ENCODE measurements at regions not wholly inside any gene's neighbourhood (a gene's known extent, or its start where the extent isn't known, plus 50 kb on each side); places are given as distances from the start of the nearest gene placed in this dataset.
"Not testable (repeated sequence)": the region's sequence is repeated elsewhere in the genome, so short reads cannot be mapped to it uniquely, and the experiment has no call there.

DNA sequence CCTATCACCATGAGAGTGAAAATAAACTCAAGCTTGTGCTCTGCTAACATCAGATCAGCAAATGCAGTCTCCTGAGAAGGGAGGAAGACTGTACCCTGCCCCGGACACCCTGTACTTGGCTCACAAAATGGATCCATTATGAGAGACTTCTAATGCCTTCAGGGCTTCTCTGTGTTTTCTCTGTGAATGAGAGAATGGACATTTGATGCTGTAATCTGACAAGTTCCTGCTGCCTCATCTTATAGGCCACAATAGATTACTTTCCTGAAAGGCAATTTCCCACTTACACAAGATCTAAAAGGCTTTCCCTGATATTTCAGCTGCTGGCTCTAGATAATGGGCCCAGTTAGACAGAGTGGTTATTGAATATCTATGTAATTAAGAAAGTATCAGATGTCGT is 117.2 kb downstream of the OTOR start:
- Histone ChIP-seq H3F3A (ENCODE audit: insufficient read depth, low read length, poor library complexity, severe bottlenecking) (no peaks in the 10 kb centered on the region), H3K9ac (ENCODE audit: low read length) (no peak overlapping the region), H3K36me3 (ENCODE audit: insufficient read depth, low read length) (no peaks in the 10 kb centered on the region), H3K4me3 (ENCODE audit: low read length) (no peak overlapping the region), H3K27ac (ENCODE audit: low read length) (peak overlapping the region; percentile 2), H3K9me3 (ENCODE audit: low read length) (no peaks in the 10 kb centered on the region), H4K20me1 (ENCODE audit: insufficient read depth) (no peaks in the 10 kb centered on the region), H3K27me3 (ENCODE audit: insufficient read depth, low read depth, low read length) (no peaks in the 10 kb centered on the region), H3K4me2 (ENCODE audit: low read length) (no peak overlapping the region), H3K79me2 (replicated peaks; ENCODE audit: insufficient read depth, low read length) (no peaks in the 10 kb centered on the region), H3K9me2 (ENCODE audit: insufficient read depth, low read length) (no peaks in the 10 kb centered on the region), H2AFZ (ENCODE audit: low read depth, low read length) (no peak overlapping the region)
- TF ChIP-seq, protein P1, sequence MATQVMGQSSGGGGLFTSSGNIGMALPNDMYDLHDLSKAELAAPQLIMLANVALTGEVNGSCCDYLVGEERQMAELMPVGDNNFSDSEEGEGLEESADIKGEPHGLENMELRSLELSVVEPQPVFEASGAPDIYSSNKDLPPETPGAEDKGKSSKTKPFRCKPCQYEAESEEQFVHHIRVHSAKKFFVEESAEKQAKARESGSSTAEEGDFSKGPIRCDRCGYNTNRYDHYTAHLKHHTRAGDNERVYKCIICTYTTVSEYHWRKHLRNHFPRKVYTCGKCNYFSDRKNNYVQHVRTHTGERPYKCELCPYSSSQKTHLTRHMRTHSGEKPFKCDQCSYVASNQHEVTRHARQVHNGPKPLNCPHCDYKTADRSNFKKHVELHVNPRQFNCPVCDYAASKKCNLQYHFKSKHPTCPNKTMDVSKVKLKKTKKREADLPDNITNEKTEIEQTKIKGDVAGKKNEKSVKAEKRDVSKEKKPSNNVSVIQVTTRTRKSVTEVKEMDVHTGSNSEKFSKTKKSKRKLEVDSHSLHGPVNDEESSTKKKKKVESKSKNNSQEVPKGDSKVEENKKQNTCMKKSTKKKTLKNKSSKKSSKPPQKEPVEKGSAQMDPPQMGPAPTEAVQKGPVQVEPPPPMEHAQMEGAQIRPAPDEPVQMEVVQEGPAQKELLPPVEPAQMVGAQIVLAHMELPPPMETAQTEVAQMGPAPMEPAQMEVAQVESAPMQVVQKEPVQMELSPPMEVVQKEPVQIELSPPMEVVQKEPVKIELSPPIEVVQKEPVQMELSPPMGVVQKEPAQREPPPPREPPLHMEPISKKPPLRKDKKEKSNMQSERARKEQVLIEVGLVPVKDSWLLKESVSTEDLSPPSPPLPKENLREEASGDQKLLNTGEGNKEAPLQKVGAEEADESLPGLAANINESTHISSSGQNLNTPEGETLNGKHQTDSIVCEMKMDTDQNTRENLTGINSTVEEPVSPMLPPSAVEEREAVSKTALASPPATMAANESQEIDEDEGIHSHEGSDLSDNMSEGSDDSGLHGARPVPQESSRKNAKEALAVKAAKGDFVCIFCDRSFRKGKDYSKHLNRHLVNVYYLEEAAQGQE (IDR thresholded peaks at IDR 0.05; ENCODE audit: borderline replicate concordance), result no peak
- TF ChIP-seq EP300 (conservative IDR thresholded peaks at IDR 0.05; ENCODE audit: poor library complexity, severe bottlenecking), result peak; percentile 34
- TF ChIP-seq MXI1 (conservative IDR thresholded peaks at IDR 0.05; ENCODE audit: poor library complexity, severe bottlenecking), result no peak
- TF ChIP-seq, protein P2, sequence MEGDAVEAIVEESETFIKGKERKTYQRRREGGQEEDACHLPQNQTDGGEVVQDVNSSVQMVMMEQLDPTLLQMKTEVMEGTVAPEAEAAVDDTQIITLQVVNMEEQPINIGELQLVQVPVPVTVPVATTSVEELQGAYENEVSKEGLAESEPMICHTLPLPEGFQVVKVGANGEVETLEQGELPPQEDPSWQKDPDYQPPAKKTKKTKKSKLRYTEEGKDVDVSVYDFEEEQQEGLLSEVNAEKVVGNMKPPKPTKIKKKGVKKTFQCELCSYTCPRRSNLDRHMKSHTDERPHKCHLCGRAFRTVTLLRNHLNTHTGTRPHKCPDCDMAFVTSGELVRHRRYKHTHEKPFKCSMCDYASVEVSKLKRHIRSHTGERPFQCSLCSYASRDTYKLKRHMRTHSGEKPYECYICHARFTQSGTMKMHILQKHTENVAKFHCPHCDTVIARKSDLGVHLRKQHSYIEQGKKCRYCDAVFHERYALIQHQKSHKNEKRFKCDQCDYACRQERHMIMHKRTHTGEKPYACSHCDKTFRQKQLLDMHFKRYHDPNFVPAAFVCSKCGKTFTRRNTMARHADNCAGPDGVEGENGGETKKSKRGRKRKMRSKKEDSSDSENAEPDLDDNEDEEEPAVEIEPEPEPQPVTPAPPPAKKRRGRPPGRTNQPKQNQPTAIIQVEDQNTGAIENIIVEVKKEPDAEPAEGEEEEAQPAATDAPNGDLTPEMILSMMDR (IDR thresholded peaks at IDR 0.05; ENCODE audit: poor library complexity, severe bottlenecking), result no peak
- peak; percentile 68 for TF ChIP-seq POLR2AphosphoS5 (IDR thresholded peaks at IDR 0.05)

DNA sequence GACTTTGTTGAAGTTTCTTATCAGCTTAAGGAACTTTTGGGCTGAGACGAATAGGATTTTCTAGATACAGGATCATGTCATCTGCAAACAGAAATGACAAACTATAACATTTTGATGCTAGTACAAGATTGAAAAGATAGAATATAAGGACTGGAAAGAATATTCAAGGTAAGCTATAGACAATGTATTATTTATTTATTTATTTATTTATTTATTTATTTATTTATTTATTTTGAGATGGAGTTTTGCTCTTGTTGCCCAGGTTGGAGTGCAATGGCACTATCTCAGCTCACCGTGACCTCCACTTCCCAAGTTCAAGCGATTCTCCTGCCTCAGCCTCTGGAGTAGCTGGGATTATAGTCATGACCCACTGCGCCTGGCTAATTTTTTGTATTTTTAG is 125.0 kb downstream of the OTOR start:
- not testable (repeated sequence) for H3K9me2 ChIP-seq (ENCODE audit: insufficient read depth, low read length); H2AFZ ChIP-seq (ENCODE audit: low read depth, low read length); H3K27me3 ChIP-seq (ENCODE audit: insufficient read depth, low read depth, low read length); H3K9me3 ChIP-seq (ENCODE audit: low read length); H3K79me2 ChIP-seq (replicated peaks; ENCODE audit: insufficient read depth, low read length); H3K4me2 ChIP-seq (ENCODE audit: low read length); H3K4me3 ChIP-seq (ENCODE audit: low read length); H3K27ac ChIP-seq (ENCODE audit: low read length); H3K36me3 ChIP-seq (ENCODE audit: insufficient read depth, low read length); H3F3A ChIP-seq (ENCODE audit: insufficient read depth, low read length, poor library complexity, severe bottlenecking); H3K9ac ChIP-seq (ENCODE audit: low read length); H4K20me1 ChIP-seq (ENCODE audit: insufficient read depth)

DNA sequence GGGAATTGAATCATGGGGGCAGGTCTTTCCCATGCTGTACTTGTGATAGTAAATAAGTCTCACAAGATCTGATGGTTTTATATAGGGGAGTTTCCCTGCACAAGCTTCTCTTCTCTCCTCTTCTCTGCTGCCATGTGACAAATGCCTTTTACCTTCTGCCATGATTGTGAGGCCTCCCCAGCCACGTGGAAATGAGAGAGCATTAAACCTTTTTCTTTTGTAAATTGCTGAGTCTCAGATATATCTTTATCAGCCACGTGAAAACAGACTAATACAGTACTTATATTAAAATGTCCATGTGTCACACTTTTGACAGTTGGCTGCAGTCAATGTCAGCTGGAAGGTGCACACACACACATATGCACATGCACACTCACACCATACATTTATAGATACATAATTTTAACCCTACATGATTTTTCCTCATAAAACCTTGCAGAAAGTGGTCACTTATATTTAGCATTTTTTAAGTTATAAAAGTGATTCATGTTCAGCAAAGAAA is 128.9 kb downstream of the OTOR start:
- H3K9me2 ChIP-seq (ENCODE audit: insufficient read depth, low read length), result no peaks in the 10 kb centered on the region
- no peak overlapping the region for H3K4me2 ChIP-seq (ENCODE audit: low read length)
- H3K36me3 ChIP-seq (ENCODE audit: insufficient read depth, low read length), result no peaks in the 10 kb centered on the region
- no peaks in the 10 kb centered on the region for H3K27me3 ChIP-seq (ENCODE audit: insufficient read depth, low read depth, low read length)
- TF ChIP-seq, protein P2 (IDR thresholded peaks at IDR 0.05; ENCODE audit: poor library complexity, severe bottlenecking), result no peak
- peak; percentile 87 for TF ChIP-seq EP300 (conservative IDR thresholded peaks at IDR 0.05; ENCODE audit: poor library complexity, severe bottlenecking)
- no peak for TF ChIP-seq EZH2 (IDR thresholded peaks at IDR 0.05; ENCODE audit: borderline replicate concordance, insufficient read depth, low read length, poor library complexity, severe bottlenecking)
- peak; percentile 20 for TF ChIP-seq RAD21 (conservative IDR thresholded peaks at IDR 0.05)
- TF ChIP-seq, protein P1 (IDR thresholded peaks at IDR 0.05; ENCODE audit: borderline replicate concordance), result no peak
- TF ChIP-seq SMC3 (conservative IDR thresholded peaks at IDR 0.05; ENCODE audit: poor library complexity), result no peak
- TF ChIP-seq TAF1 (IDR thresholded peaks at IDR 0.05; ENCODE audit: low read depth), result no peak
- peak; percentile 86 for TF ChIP-seq MXI1 (conservative IDR thresholded peaks at IDR 0.05; ENCODE audit: poor library complexity, severe bottlenecking)
- TF ChIP-seq POLR2AphosphoS5 (IDR thresholded peaks at IDR 0.05), result peak; percentile 76
- no peaks in the 10 kb centered on the region for H3F3A ChIP-seq (ENCODE audit: insufficient read depth, low read length, poor library complexity, severe bottlenecking)
- H3K4me3 ChIP-seq (ENCODE audit: low read length), result no peak overlapping the region
- no peaks in the 10 kb centered on the region for H3K9me3 ChIP-seq (ENCODE audit: low read length)
- H3K9ac ChIP-seq (ENCODE audit: low read length), result no peak overlapping the region
- H3K79me2 ChIP-seq (replicated peaks; ENCODE audit: insufficient read depth, low read length), result no peaks in the 10 kb centered on the region
- no peak overlapping the region for H2AFZ ChIP-seq (ENCODE audit: low read depth, low read length)
- no peak overlapping the region for H3K27ac ChIP-seq (ENCODE audit: low read length)
- H4K20me1 ChIP-seq (ENCODE audit: insufficient read depth), result no peaks in the 10 kb centered on the region
